HEK293T (cell line): ENCODE measurements at regions not wholly inside any gene's neighbourhood (a gene's known extent, or its start where the extent isn't known, plus 50 kb on each side); places are given as distances from the start of the nearest gene placed in this dataset.

Experiments
- ARNT ChIP-seq: fragments of 450-650 bp; IDR thresholded peaks from 2 replicates; pipeline ENCODE4 v1.6.1; 2017; ENCODE audit warnings: mild to moderate bottlenecking
- BHLHE40 ChIP-seq: fragments of 450-650 bp; IDR thresholded peaks from 2 replicates; pipeline ENCODE4 v1.6.1; 2016; ENCODE audit warnings: mild to moderate bottlenecking, moderate library complexity, borderline replicate concordance
- FOXA1 ChIP-seq: fragments of 450-650 bp; IDR thresholded peaks from 2 replicates; pipeline ENCODE4 v1.6.1; 2016; ENCODE audit warnings: mild to moderate bottlenecking
- FOXK2 ChIP-seq: fragments of 450-650 bp; IDR thresholded peaks from 2 replicates; pipeline ENCODE4 v1.6.1; 2016; ENCODE audit warnings: mild to moderate bottlenecking
- LEF1 ChIP-seq: fragments of 450-650 bp; IDR thresholded peaks from 2 replicates; pipeline ENCODE4 v1.6.1; 2017; ENCODE audit warnings: mild to moderate bottlenecking, borderline replicate concordance
- NFRKB ChIP-seq: fragments of 450-650 bp; IDR thresholded peaks from 2 replicates; pipeline ENCODE4 v1.6.1; 2016; ENCODE audit warnings: mild to moderate bottlenecking, moderate library complexity
- PKNOX1 ChIP-seq: fragments of 450-650 bp; IDR thresholded peaks from 2 replicates; pipeline ENCODE4 v1.6.1; 2016
- SUZ12 ChIP-seq: fragments of 450-650 bp; IDR thresholded peaks from 2 replicates; pipeline ENCODE4 v1.6.1; 2016; ENCODE audit warnings: mild to moderate bottlenecking
- TARDBP ChIP-seq: fragments of 450-650 bp; IDR thresholded peaks from 2 replicates; pipeline ENCODE4 v1.6.1; 2016

GRCh38 chr3:18830087-18830486 lies 318.2 kb upstream of the KCNH8 start:
- no peak for TF ChIP-seq FOXK2
- no peak for TF ChIP-seq PKNOX1
- TF ChIP-seq BHLHE40, result no peak
- TF ChIP-seq SUZ12, result no peak
- TF ChIP-seq ARNT, result no peak
- TF ChIP-seq TARDBP, result no peak
- TF ChIP-seq FOXA1, result no peak
- TF ChIP-seq LEF1, result no peak
- TF ChIP-seq NFRKB, result no peak
